KMS-11 (cell line): ENCODE measurements at regions not wholly inside any gene's neighbourhood (a gene's known extent, or its start where the extent isn't known, plus 50 kb on each side); places are given as distances from the start of the nearest gene placed in this dataset.

Source experiments
- H2AFZ ChIP-seq: fragments of 200-600 bp; sonication (generic); 2 replicates; pipeline ENCODE4 v1.6.1; 2016; ENCODE audit warnings: antibody characterized with exemption, mixed run types, low read depth
- H3K27ac ChIP-seq: fragments of 200-600 bp; sonication (generic); 2 replicates; pipeline ENCODE4 v1.6.1; 2016; ENCODE audit warnings: mild to moderate bottlenecking, mixed run types
- H3K27me3 ChIP-seq: fragments of 200-600 bp; sonication (generic); 2 replicates; pipeline ENCODE4 v1.6.1; 2017; ENCODE audit warnings: mild to moderate bottlenecking, low read depth, mixed run types, moderate library complexity; ENCODE audit not compliant: insufficient read depth
- H3K36me3 ChIP-seq: fragments of 200-600 bp; sonication (generic); 2 replicates; pipeline ENCODE4 v1.6.1; 2017; ENCODE audit warnings: mild to moderate bottlenecking, mixed run types; ENCODE audit not compliant: insufficient read depth
- H3K4me1 ChIP-seq: fragments of 200-600 bp; sonication (generic); 2 replicates; pipeline ENCODE4 v1.6.1; 2016; ENCODE audit warnings: mild to moderate bottlenecking, low read depth, mixed run types; ENCODE audit not compliant: poor library complexity, severe bottlenecking
- H3K4me2 ChIP-seq: fragments of 200-600 bp; sonication (generic); 2 replicates; pipeline ENCODE4 v1.7.0; 2016; ENCODE audit warnings: mild to moderate bottlenecking, mixed run types
- H3K4me3 ChIP-seq: fragments of 200-600 bp; sonication (generic); IDR thresholded peaks from 2 replicates; pipeline ENCODE4 v1.6.1; 2017; ENCODE audit warnings: low read depth, low read length, mixed read lengths; ENCODE audit not compliant: insufficient read depth
- H3K79me2 ChIP-seq: fragments of 200-600 bp; sonication (generic); 2 replicates; pipeline ENCODE4 v1.6.1; 2016; ENCODE audit warnings: low read depth, mixed run types; ENCODE audit not compliant: insufficient read depth
- H3K9ac ChIP-seq: fragments of 200-600 bp; sonication (generic); 2 replicates; pipeline ENCODE4 v1.6.1; 2016; ENCODE audit warnings: mild to moderate bottlenecking, mixed run types
- H4K20me1 ChIP-seq: fragments of 200-600 bp; sonication (generic); 2 replicates; pipeline ENCODE4 v1.6.1; 2016; ENCODE audit warnings: mild to moderate bottlenecking, mixed run types; ENCODE audit not compliant: insufficient read depth
- TF ChIP-seq, protein P1 (sequence below): fragments of 200-600 bp; sonication (generic); conservative IDR thresholded peaks from 2 replicates; pipeline ENCODE4 v1.6.1; 2017; ENCODE audit warnings: low read depth, mild to moderate bottlenecking, antibody characterized with exemption, low read length, moderate library complexity, mixed read lengths

GRCh38 chr11:43555816-43556611 is 124.5 kb upstream of the HSD17B12 start:
- Histone ChIP-seq H3K79me2 (no peaks in the 10 kb centered on the region), H2AFZ (peak overlapping the region; percentile 38; the same call in 1 of the 2 replicates), H3K27ac (peak overlapping the region; percentile 89), H3K4me1 (peaks cover 58% of the 10 kb centered on the region), H3K36me3 (no peaks in the 10 kb centered on the region), H3K4me3 (no peak overlapping the region), H4K20me1 (no peaks in the 10 kb centered on the region), H3K4me2 (peak overlapping the region; percentile 92), H3K9ac (peak overlapping the region; percentile 10; the same call in 1 of the 2 replicates), H3K27me3 (no peaks in the 10 kb centered on the region)
- TF ChIP-seq, protein P1, sequence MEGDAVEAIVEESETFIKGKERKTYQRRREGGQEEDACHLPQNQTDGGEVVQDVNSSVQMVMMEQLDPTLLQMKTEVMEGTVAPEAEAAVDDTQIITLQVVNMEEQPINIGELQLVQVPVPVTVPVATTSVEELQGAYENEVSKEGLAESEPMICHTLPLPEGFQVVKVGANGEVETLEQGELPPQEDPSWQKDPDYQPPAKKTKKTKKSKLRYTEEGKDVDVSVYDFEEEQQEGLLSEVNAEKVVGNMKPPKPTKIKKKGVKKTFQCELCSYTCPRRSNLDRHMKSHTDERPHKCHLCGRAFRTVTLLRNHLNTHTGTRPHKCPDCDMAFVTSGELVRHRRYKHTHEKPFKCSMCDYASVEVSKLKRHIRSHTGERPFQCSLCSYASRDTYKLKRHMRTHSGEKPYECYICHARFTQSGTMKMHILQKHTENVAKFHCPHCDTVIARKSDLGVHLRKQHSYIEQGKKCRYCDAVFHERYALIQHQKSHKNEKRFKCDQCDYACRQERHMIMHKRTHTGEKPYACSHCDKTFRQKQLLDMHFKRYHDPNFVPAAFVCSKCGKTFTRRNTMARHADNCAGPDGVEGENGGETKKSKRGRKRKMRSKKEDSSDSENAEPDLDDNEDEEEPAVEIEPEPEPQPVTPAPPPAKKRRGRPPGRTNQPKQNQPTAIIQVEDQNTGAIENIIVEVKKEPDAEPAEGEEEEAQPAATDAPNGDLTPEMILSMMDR = no peak

GRCh38 chr11:43556612-43557375 is 123.7 kb upstream of the HSD17B12 start:
- H3K4me3 ChIP-seq = no peak overlapping the region
- no peak overlapping the region for H2AFZ ChIP-seq
- H3K27ac ChIP-seq = no peak overlapping the region
- H3K4me1 ChIP-seq = peaks cover 52% of the 10 kb centered on the region
- no peaks in the 10 kb centered on the region for H3K79me2 ChIP-seq
- H3K27me3 ChIP-seq = no peaks in the 10 kb centered on the region
- no peaks in the 10 kb centered on the region for H3K36me3 ChIP-seq
- no peaks in the 10 kb centered on the region for H4K20me1 ChIP-seq
- no peak overlapping the region for H3K4me2 ChIP-seq
- H3K9ac ChIP-seq = no peak overlapping the region
- TF ChIP-seq, protein P1 = no peak

- no peak overlapping the region for H3K4me2 ChIP-seq
- no peak overlapping the region for H3K4me3 ChIP-seq
- no peak overlapping the region for H3K9ac ChIP-seq
Observed at GRCh38 chr11:43557553-43558110, 122.9 kb upstream of the HSD17B12 start.

GRCh38 chr11:43558146-43558545 is 122.4 kb upstream of the HSD17B12 start:
- Histone ChIP-seq H3K27me3 (no peaks in the 10 kb centered on the region), H3K27ac (no peak overlapping the region), H3K4me1 (peaks cover 38% of the 10 kb centered on the region), H3K4me3 (no peak overlapping the region), H4K20me1 (no peaks in the 10 kb centered on the region), H3K9ac (no peak overlapping the region), H3K4me2 (no peak overlapping the region), H3K79me2 (no peaks in the 10 kb centered on the region), H2AFZ (no peak overlapping the region), H3K36me3 (no peaks in the 10 kb centered on the region)
- TF ChIP-seq, protein P1 = no peak

More at GRCh38 chr11:43557553-43558110, 122.9 kb upstream of the HSD17B12 start:
- TF ChIP-seq, protein P1 = no peak
- no peaks in the 10 kb centered on the region for H3K79me2 ChIP-seq
- H4K20me1 ChIP-seq = no peaks in the 10 kb centered on the region
- H3K27ac ChIP-seq = no peak overlapping the region
- H3K27me3 ChIP-seq = no peaks in the 10 kb centered on the region
- no peaks in the 10 kb centered on the region for H3K36me3 ChIP-seq
- peaks cover 43% of the 10 kb centered on the region for H3K4me1 ChIP-seq
- H2AFZ ChIP-seq = no peak overlapping the region
